LNCaP clone FGC (cell line): ENCODE measurements at regions not wholly inside any gene's neighbourhood (a gene's known extent, or its start where the extent isn't known, plus 50 kb on each side); places are given as distances from the start of the nearest gene placed in this dataset.

ENCODE experiments used
- DNase-seq: peaks from one replicate; pipeline ENCODE4 v3.0.0-alpha.2; 2011; ENCODE audit warnings: low read depth
- H3K4me3 ChIP-seq: 2 replicates; pipeline ENCODE4 v1.5.1; 2011; ENCODE audit warnings: mild to moderate bottlenecking, low read depth, low read length, control low read depth
- TF ChIP-seq, protein P1 (sequence below): IDR thresholded peaks from 2 replicates; pipeline ENCODE4 v1.5.1; 2012; ENCODE audit warnings: mild to moderate bottlenecking; ENCODE audit not compliant: control insufficient read depth, insufficient read depth; ENCODE audit errors: extremely low read depth

GRCh38 chr5:99129768-99130501 lies 201.1 kb upstream of the CHD1 start:
- H3K4me3 ChIP-seq = no peak overlapping the region
- no peak for DNase-seq
- TF ChIP-seq, protein P1, sequence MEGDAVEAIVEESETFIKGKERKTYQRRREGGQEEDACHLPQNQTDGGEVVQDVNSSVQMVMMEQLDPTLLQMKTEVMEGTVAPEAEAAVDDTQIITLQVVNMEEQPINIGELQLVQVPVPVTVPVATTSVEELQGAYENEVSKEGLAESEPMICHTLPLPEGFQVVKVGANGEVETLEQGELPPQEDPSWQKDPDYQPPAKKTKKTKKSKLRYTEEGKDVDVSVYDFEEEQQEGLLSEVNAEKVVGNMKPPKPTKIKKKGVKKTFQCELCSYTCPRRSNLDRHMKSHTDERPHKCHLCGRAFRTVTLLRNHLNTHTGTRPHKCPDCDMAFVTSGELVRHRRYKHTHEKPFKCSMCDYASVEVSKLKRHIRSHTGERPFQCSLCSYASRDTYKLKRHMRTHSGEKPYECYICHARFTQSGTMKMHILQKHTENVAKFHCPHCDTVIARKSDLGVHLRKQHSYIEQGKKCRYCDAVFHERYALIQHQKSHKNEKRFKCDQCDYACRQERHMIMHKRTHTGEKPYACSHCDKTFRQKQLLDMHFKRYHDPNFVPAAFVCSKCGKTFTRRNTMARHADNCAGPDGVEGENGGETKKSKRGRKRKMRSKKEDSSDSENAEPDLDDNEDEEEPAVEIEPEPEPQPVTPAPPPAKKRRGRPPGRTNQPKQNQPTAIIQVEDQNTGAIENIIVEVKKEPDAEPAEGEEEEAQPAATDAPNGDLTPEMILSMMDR = no peak

DNA sequence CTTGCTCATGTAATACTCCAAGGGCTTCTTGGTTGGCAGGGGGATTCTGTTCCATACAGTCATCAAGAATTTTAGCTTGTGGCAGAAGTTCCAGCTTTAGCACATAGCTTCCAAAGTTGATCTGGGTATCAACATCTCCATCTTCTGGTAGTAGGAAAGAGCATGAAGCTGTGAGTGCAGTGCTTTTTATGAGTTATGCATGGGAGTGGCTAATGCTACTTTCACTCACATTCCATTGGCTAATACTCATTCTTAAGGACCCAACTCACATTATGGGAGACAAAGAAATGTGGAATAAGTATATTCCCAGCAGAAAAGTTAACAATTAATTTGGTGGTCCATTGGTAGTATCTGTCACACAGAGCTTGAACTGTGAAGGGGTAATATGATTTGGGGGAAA lies 194.2 kb upstream of the CHD1 start:
- TF ChIP-seq, protein P1 = no peak
- H3K4me3 ChIP-seq = no peak overlapping the region
- DNase-seq = no peak

- TF ChIP-seq, protein P1 = no peak
- H3K4me3 ChIP-seq = no peak overlapping the region
- DNase-seq = no peak
Observed at GRCh38 chr5:99119326-99119725, 190.5 kb upstream of the CHD1 start.

- H3K4me3 ChIP-seq = no peak overlapping the region
- DNase-seq = no peak
- TF ChIP-seq, protein P1 = no peak
Observed at GRCh38 chr5:99116526-99116925, 187.7 kb upstream of the CHD1 start.

DNA sequence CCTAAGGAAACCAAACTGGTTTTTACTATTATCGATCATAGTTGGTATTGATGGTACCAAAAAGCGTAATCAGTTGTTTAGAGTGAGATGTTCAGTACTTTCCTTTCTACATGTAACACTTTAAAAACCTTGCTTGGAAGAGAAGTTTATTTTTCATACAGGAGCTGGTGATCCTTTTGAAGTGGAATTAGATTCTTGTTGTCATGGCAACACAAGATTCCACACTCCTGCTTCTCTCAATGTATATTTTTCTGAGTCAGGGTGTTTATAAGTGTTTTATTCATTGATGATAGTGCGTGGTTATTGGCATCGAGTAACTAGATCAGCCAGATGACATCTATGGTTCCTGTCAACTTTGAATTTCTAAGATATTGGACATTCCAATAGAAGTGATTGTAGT lies 181.1 kb upstream of the CHD1 start:
- TF ChIP-seq, protein P1 = no peak
- no peak overlapping the region for H3K4me3 ChIP-seq
- DNase-seq = no peak

GRCh38 chr5:99105216-99105615 lies 176.4 kb upstream of the CHD1 start:
- H3K4me3 ChIP-seq = no peak overlapping the region
- DNase-seq = peak; percentile 26
- TF ChIP-seq, protein P1 = no peak
